HCT116 (cell line): ENCODE measurements at regions not wholly inside any gene's neighbourhood (a gene's known extent, or its start where the extent isn't known, plus 50 kb on each side); places are given as distances from the start of the nearest gene placed in this dataset.

Source experiments
- ATAC-seq: fragments of 200-7000 bp; cut with Tn5 transposase; 2 replicates; pipeline ENCODE4 v1.9.1; 2020; ENCODE audit warnings: mild to moderate bottlenecking, moderate library complexity
- BruUV-seq: library from RNA; stranded (reverse); fragments of 400-500 nt; replicated peaks from 2 replicates; lab custom pipeline; 2021; lab: Mats Ljungman, UMichigan
- CTCF ChIA-PET: fragments of 300-600 bp; sonication (Branson Sonifier 250); formaldehyde crosslinking; loops from one replicate; lab custom pipeline; 2021; ENCODE audit warnings: antibody characterized with exemption; lab: Charles Lee
- POLR2A ChIA-PET: fragments of 300-600, 350-600 bp; sonication (Branson Sonifier 250); formaldehyde crosslinking; loops from one replicate; lab custom pipeline; 2021; ENCODE audit warnings: antibody characterized with exemption; lab: Charles Lee
- RAD21 ChIA-PET, 2 experiments: fragments of 300-600 bp; sonication (Branson Sonifier 250); formaldehyde crosslinking; loops; one replicate each; lab custom pipeline; 2023; ENCODE audit warnings: low total read pairs in 2 of 2; ENCODE audit not compliant: uncharacterized antibody in 2 of 2, unreplicated experiment in 2 of 2, low non-redundant PET in 1 of 2; lab: Charles Lee
- DNase-seq: peaks from one replicate; pipeline ENCODE4 v3.0.0-alpha.2; 2010; ENCODE audit warnings: low read depth, low spot score
- H2AFZ ChIP-seq: fragments of 200-600 bp; shearing (Covaris generic), sonication (generic); 2 replicates; pipeline ENCODE4 v1.6.1; 2017; ENCODE audit warnings: low read depth, mixed run types, mixed read lengths, antibody characterized with exemption, low read length; ENCODE audit not compliant: poor library complexity, severe bottlenecking
- H3K27ac ChIP-seq: 2 replicates; pipeline ENCODE4 v1.5.1; 2012; ENCODE audit warnings: low read depth, low read length
- H3K27me3 ChIP-seq: fragments of 200-600 bp; sonication (generic); 2 replicates; pipeline ENCODE4 v1.6.1; 2016; ENCODE audit warnings: mixed run types, low read length, mixed read lengths; ENCODE audit not compliant: insufficient read depth
- H3K36me3 ChIP-seq, 2 experiments: fragments of 200-500 bp in 1 of 2; fragments of 200-600 bp in 1 of 2; sonication (Bioruptor generic) in 1 of 2; sonication (generic) in 1 of 2; 2 replicates each; pipeline versions ENCODE4 v1.5.1 to v1.6.1; 2014 to 2016; ENCODE audit warnings: low read length in 2 of 2, inconsistent platforms in 1 of 2, mixed read lengths in 1 of 2, mixed run types in 1 of 2; ENCODE audit not compliant: insufficient read depth in 2 of 2, control insufficient read depth in 1 of 2
- H3K4me1 ChIP-seq, 2 experiments: fragments of 200-600 bp in 1 of 2; sonication (generic) in 1 of 2; 2 replicates each; pipeline versions ENCODE4 v1.5.1 to v1.6.1; 2012 to 2017; ENCODE audit warnings: low read length in 2 of 2, inconsistent platforms in 1 of 2, mild to moderate bottlenecking in 1 of 2, mixed read lengths in 1 of 2, mixed run types in 1 of 2, moderate library complexity in 1 of 2; ENCODE audit not compliant: insufficient read depth in 2 of 2, control insufficient read depth in 1 of 2
- H3K4me2 ChIP-seq: fragments of 200-600 bp; sonication (generic); 2 replicates; pipeline ENCODE4 v1.6.1; 2017; ENCODE audit warnings: mixed run types, low read length, mixed read lengths
- H3K4me3 ChIP-seq, 2 experiments: fragments of 200-600 bp in 1 of 2; sonication (generic) in 1 of 2; replicated peaks in 1 of 2; 2 replicates each; pipeline ENCODE4 v1.5.1; 2011 to 2016; ENCODE audit warnings: low read length in 2 of 2, control low read depth in 1 of 2, low read depth in 1 of 2, mild to moderate bottlenecking in 1 of 2, mixed read lengths in 1 of 2, mixed run types in 1 of 2
- H3K79me2 ChIP-seq: fragments of 200-600 bp; sonication (generic); 2 replicates; pipeline ENCODE4 v1.6.1; 2017; ENCODE audit warnings: mild to moderate bottlenecking, mixed run types, low read length, moderate library complexity, mixed read lengths; ENCODE audit not compliant: insufficient read depth
- H3K9ac ChIP-seq: fragments of 200-600 bp; sonication (generic); 2 replicates; pipeline ENCODE4 v1.6.1; 2016; ENCODE audit warnings: low read length, mixed read lengths
- H3K9me2 ChIP-seq: fragments of 200-600 bp; sonication (generic), shearing (Covaris generic); 2 replicates; pipeline ENCODE4 v1.6.1; 2017; ENCODE audit warnings: mixed run types, mild to moderate bottlenecking, moderate library complexity; ENCODE audit not compliant: insufficient read depth
- H3K9me3 ChIP-seq, 2 experiments: fragments of 200-500 bp in 1 of 2; fragments of 200-600 bp in 1 of 2; sonication (Bioruptor generic) in 1 of 2; sonication (generic) in 1 of 2; 2 replicates each; pipeline ENCODE4 v1.6.1; 2014 to 2017; ENCODE audit warnings: low read length in 2 of 2, mixed read lengths in 2 of 2, inconsistent platforms in 1 of 2, low read depth in 1 of 2, mild to moderate bottlenecking in 1 of 2, mixed run types in 1 of 2, moderate library complexity in 1 of 2; ENCODE audit not compliant: control insufficient read depth in 1 of 2, insufficient read depth in 1 of 2
- H4K20me1 ChIP-seq: fragments of 200-600 bp; sonication (generic), shearing (Covaris generic); 2 replicates; pipeline ENCODE4 v1.6.1; 2017; ENCODE audit warnings: mixed run types, mild to moderate bottlenecking, moderate library complexity; ENCODE audit not compliant: insufficient read depth
- CBX3 ChIP-seq: IDR thresholded peaks from 2 replicates; pipeline ENCODE4 v1.6.1; 2012; ENCODE audit warnings: low read depth
- POLR2A ChIP-seq: IDR thresholded peaks from 2 replicates; pipeline ENCODE4 v1.7.0; 2011; ENCODE audit warnings: borderline replicate concordance; ENCODE audit not compliant: insufficient read depth, insufficient read length; ENCODE audit errors: extremely low read depth
- RAD21 ChIP-seq: IDR thresholded peaks from 2 replicates; pipeline ENCODE4 v1.6.1; 2012; ENCODE audit warnings: low read depth, mild to moderate bottlenecking
- SP1 ChIP-seq: IDR thresholded peaks from 2 replicates; pipeline ENCODE4 v1.6.1; 2012; ENCODE audit warnings: low read depth
- SRF ChIP-seq: IDR thresholded peaks from 2 replicates; pipeline ENCODE4 v1.6.1; 2012; ENCODE audit warnings: low read depth
- intact Hi-C: fragments of 100-400 bp; cut with micrococcal nuclease; formaldehyde crosslinking; loops from 2 replicates; pipeline ENCODE4 v1.10.0; 2022
- TF ChIP-seq, protein P1 (sequence below): IDR thresholded peaks from 2 replicates; pipeline ENCODE4 v1.6.1; 2012

DNA sequence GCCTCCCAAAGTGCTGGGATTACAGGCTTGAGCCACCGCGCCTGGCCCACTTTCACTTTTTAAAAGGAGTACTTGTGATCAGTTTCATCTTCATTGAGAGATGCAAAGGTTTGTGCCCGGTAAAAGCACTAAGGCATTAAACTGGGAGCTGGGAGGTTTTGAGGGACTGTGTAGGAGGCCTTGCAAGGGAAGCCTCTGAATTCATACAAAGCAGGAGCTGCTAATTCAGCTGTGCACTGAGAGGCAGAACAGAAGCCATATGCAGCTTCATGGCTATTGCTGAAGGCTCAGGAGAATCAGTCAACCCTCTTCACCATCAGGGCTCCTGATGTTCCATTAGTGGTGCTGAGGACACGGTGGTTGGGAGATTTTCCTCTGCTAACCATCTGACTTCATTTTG, 77.7 kb downstream of the GPR88 start:
- ATAC-seq (no peak), DNase-seq (no peak)
- POLR2A ChIA-PET = no interaction called here
- Histone ChIP-seq H3K4me2 (no peak overlapping the region), H3K27ac (no peak overlapping the region), H2AFZ (no peak overlapping the region), H3K9ac (no peak overlapping the region), H4K20me1 (no peaks in the 10 kb centered on the region), H3K9me3 (no peaks in the 10 kb centered on the region), H3K4me3 (no peak overlapping the region), H3K36me3 (no peaks in the 10 kb centered on the region), H3K9me2 (no peaks in the 10 kb centered on the region), H3K27me3 (no peaks in the 10 kb centered on the region; the same call in 1 of the 2 replicates), H3K79me2 (no peaks in the 10 kb centered on the region), H3K4me1 (no peaks in the 10 kb centered on the region)
- RAD21 ChIA-PET = no interaction called here
- intact Hi-C loops = no loop called here
- TF ChIP-seq, protein P1, sequence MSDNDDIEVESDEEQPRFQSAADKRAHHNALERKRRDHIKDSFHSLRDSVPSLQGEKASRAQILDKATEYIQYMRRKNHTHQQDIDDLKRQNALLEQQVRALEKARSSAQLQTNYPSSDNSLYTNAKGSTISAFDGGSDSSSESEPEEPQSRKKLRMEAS = no peak
- TF ChIP-seq POLR2A (no peak), RAD21 (no peak), SRF (no peak), SP1 (no peak)
- CTCF ChIA-PET = interaction anchor here (0.8 kb wide), 1 partner anchor 9 kb away, joined by 3 read pairs; no protein-coding TSS in a partner anchor
- BruUV-seq = no TSS peak

DNA sequence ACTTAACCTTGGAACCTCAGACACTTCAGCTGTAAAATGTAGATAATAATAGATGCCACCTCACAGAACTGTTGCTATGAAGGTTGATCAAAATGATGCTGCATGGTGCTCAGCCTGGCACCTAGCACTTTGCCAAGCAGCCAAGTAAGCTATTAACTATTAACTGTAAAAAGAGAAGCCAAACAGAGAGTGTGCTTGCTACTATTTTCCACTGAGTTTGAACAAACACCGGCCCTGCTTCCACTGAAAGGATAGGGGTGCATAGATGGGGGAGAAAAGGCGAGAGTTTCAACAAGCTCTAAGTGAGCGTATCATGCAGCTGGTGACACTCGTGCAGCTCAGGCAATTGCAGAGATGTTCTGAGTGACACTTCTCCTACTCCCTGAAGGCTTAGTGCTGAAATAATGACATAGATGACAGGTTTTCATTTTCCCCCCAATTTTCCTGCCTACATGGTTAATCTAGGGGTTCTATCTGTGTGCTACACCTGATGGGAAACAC, 78.2 kb downstream of the GPR88 start:
- no peak overlapping the region for H3K9ac ChIP-seq
- no peaks in the 10 kb centered on the region for H3K9me3 ChIP-seq
- TF ChIP-seq CBX3 = no peak
- no peak overlapping the region for H2AFZ ChIP-seq
- CTCF ChIA-PET = interaction anchor here (0.8 kb wide), 1 partner anchor 10 kb away, joined by 3 read pairs; no protein-coding TSS in a partner anchor
- no peaks in the 10 kb centered on the region for H3K9me2 ChIP-seq
- H3K4me2 ChIP-seq = no peak overlapping the region
- no peaks in the 10 kb centered on the region for H3K36me3 ChIP-seq
- H3K27ac ChIP-seq = no peak overlapping the region
- no peaks in the 10 kb centered on the region for H3K4me1 ChIP-seq
- RAD21 ChIA-PET = no interaction called here
- intact Hi-C loops = no loop called here
- H4K20me1 ChIP-seq = no peaks in the 10 kb centered on the region
- no peaks in the 10 kb centered on the region; the same call in 1 of the 2 replicates for H3K27me3 ChIP-seq
- POLR2A ChIA-PET = no interaction called here
- ATAC-seq (no peak), DNase-seq (no peak)
- no peak overlapping the region for H3K4me3 ChIP-seq
- no TSS peak for BruUV-seq
- H3K79me2 ChIP-seq = no peaks in the 10 kb centered on the region
